HepG2 (cell line): ENCODE measurements at regions not wholly inside any gene's neighbourhood (a gene's known extent, or its start where the extent isn't known, plus 50 kb on each side); places are given as distances from the start of the nearest gene placed in this dataset.

Experiments
- ATAC-seq: fragments of 200-7000 bp; cut with Tn5 transposase; 3 replicates; pipeline ENCODE4 v1.9.1; 2020; ENCODE audit warnings: mild to moderate bottlenecking, moderate library complexity
- BruUV-seq: library from RNA; stranded (reverse); fragments of 400-500 nt; replicated peaks from 2 replicates; lab custom pipeline; 2021; lab: Mats Ljungman, UMichigan
- CTCF ChIA-PET: fragments of 300-600 bp; formaldehyde crosslinking; extraction: SDS; loops from one replicate; lab custom pipeline; 2021; ENCODE audit warnings: low total read pairs, inconsistent platforms, low intra/inter-chr PET ratio; lab: Yijun Ruan, JAX
- POLR2A ChIA-PET: fragments of 350-600 bp; sonication (Branson Sonifier 250); formaldehyde crosslinking; loops from one replicate; lab custom pipeline; 2020; ENCODE audit warnings: antibody characterized with exemption, inconsistent platforms; lab: Yijun Ruan, JAX
- DNase-seq: peaks from one replicate; pipeline ENCODE4 v3.0.0-alpha.2; 2015; ENCODE audit warnings: low spot score
- FAIRE-seq: peaks from 3 replicates; lab custom pipeline; 2011; peaks lifted over from hg19 to GRCh38; lab: Jason Lieb, UNC
- H2AFZ ChIP-seq: one replicate; pipeline ENCODE4 v1.6.1; 2011; ENCODE audit warnings: low read length, inconsistent platforms
- H3K27ac ChIP-seq: fragments of 300-600 bp; 3 replicates; pipeline ENCODE4 v1.8.0; 2011; ENCODE audit warnings: mixed run types, mild to moderate bottlenecking, mixed read lengths, low read length, inconsistent platforms; ENCODE audit not compliant: insufficient read depth; ENCODE audit errors: extremely low read length
- H3K27me3 ChIP-seq, 2 experiments: fragments of 200-600 bp in 1 of 2; 2 replicates in 1 of 2; 3 replicates in 1 of 2; pipeline versions ENCODE4 v1.6.0 to v1.8.0; 2011; ENCODE audit warnings: low read length in 2 of 2, mild to moderate bottlenecking in 2 of 2, moderate library complexity in 2 of 2, inconsistent platforms in 1 of 2; ENCODE audit not compliant: insufficient read depth in 2 of 2, control insufficient read depth in 1 of 2
- H3K36me3 ChIP-seq, 2 experiments: fragments of 200-600 bp in 1 of 2; replicated peaks in 1 of 2; 2 replicates in 1 of 2; 3 replicates in 1 of 2; pipeline versions ENCODE4 v1.5.1 to v1.8.0; 2011; ENCODE audit warnings: low read length in 2 of 2, inconsistent platforms in 1 of 2; ENCODE audit not compliant: insufficient read depth in 2 of 2, control insufficient read depth in 1 of 2
- H3K4me1 ChIP-seq: 2 replicates; pipeline ENCODE4 v1.5.1; 2012; ENCODE audit warnings: low read length, inconsistent platforms; ENCODE audit not compliant: insufficient read depth
- H3K4me2 ChIP-seq: 2 replicates; pipeline ENCODE4 v1.6.0; 2011; ENCODE audit warnings: low read depth, low read length, inconsistent platforms
- H3K4me3 ChIP-seq, 3 experiments: fragments of 200-600 bp in 1 of 3; sonication (generic), shearing (Covaris generic) in 1 of 3; replicated peaks in 1 of 3; 2 replicates each; pipeline ENCODE4 v1.5.1; 2011 to 2016; ENCODE audit warnings: low read length in 3 of 3, inconsistent platforms in 2 of 3, low read depth in 2 of 3, mild to moderate bottlenecking in 2 of 3, control low read depth in 1 of 3, mixed read lengths in 1 of 3; ENCODE audit not compliant: insufficient read depth in 1 of 3
- H3K79me2 ChIP-seq: one replicate; pipeline ENCODE4 v1.6.1; 2011; ENCODE audit warnings: low read length, inconsistent platforms; ENCODE audit not compliant: insufficient read depth
- H3K9ac ChIP-seq: 2 replicates; pipeline ENCODE4 v1.6.0; 2011; ENCODE audit warnings: mild to moderate bottlenecking, low read depth, low read length, inconsistent platforms; ENCODE audit not compliant: insufficient read depth
- H3K9me3 ChIP-seq: 2 replicates; pipeline ENCODE4 v1.5.1; 2012; ENCODE audit warnings: mild to moderate bottlenecking, low read length
- H4K20me1 ChIP-seq: 2 replicates; pipeline ENCODE4 v1.6.0; 2011; ENCODE audit warnings: inconsistent platforms, mild to moderate bottlenecking, low read length, moderate library complexity; ENCODE audit not compliant: insufficient read depth
- ATF6 ChIP-seq: sonication (generic); formaldehyde crosslinking; conservative IDR thresholded peaks from 2 replicates; pipeline ENCODE4 v1.4.0; 2020; ENCODE audit warnings: missing genetic modification reagents
- E2F2 ChIP-seq: sonication (generic); formaldehyde crosslinking; IDR thresholded peaks from 2 replicates; pipeline ENCODE4 v1.4.0; 2020; ENCODE audit warnings: missing genetic modification reagents, borderline replicate concordance
- EEA1 ChIP-seq: sonication (generic); formaldehyde crosslinking; IDR thresholded peaks from 2 replicates; pipeline ENCODE4 v1.5.1; 2020; ENCODE audit warnings: mild to moderate bottlenecking, missing genetic modification reagents, borderline replicate concordance
- IRX3 ChIP-seq: sonication (generic); formaldehyde crosslinking; IDR thresholded peaks from 2 replicates; pipeline ENCODE4 v1.8.1; 2023; ENCODE audit warnings: mild to moderate bottlenecking, low read depth, missing genetic modification reagents, borderline replicate concordance
- MEIS2 ChIP-seq: sonication (generic); formaldehyde crosslinking; IDR thresholded peaks from 2 replicates; pipeline ENCODE4 v1.9.0; 2021; ENCODE audit warnings: mild to moderate bottlenecking, missing genetic modification reagents
- NAIF1 ChIP-seq: sonication (generic); formaldehyde crosslinking; IDR thresholded peaks from 2 replicates; pipeline ENCODE4 v1.5.0; 2020; ENCODE audit warnings: mild to moderate bottlenecking, missing genetic modification reagents, borderline replicate concordance
- PHB2 ChIP-seq: fragments of 450-650 bp; IDR thresholded peaks from 2 replicates; pipeline ENCODE4 v1.6.1; 2018; ENCODE audit not compliant: partially characterized antibody
- TMF1 ChIP-seq: sonication (generic); formaldehyde crosslinking; IDR thresholded peaks from 2 replicates; pipeline ENCODE4 v1.8.1; 2022; ENCODE audit warnings: low read depth, missing genetic modification reagents
- ZBTB40 ChIP-seq, 2 experiments: fragments of 450-650 bp in 1 of 2; sonication (generic) in 1 of 2; formaldehyde crosslinking in 1 of 2; IDR thresholded peaks; 2 replicates each; pipeline versions ENCODE4 v1.6.1 to v1.8.0; 2016 to 2022; ENCODE audit warnings: antibody characterized with exemption in 1 of 2, mild to moderate bottlenecking in 1 of 2, missing genetic modification reagents in 1 of 2
- ZBTB8A ChIP-seq: sonication (generic); formaldehyde crosslinking; IDR thresholded peaks from 2 replicates; pipeline ENCODE4 v1.4.0; 2020; ENCODE audit warnings: mild to moderate bottlenecking, low read depth, missing genetic modification reagents, borderline replicate concordance
- ZFP82 ChIP-seq: sonication (generic); formaldehyde crosslinking; IDR thresholded peaks from 2 replicates; pipeline ENCODE4 v1.5.1; 2020; ENCODE audit warnings: mild to moderate bottlenecking, missing genetic modification reagents, borderline replicate concordance
- ZMYM2 ChIP-seq: sonication (generic); formaldehyde crosslinking; IDR thresholded peaks from 2 replicates; pipeline ENCODE4 v1.8.0; 2022; ENCODE audit warnings: mild to moderate bottlenecking, missing genetic modification reagents
- WGBS: methylation state at CpG from one replicate; pipeline ENCODE4 v1.1.6; 2017; ENCODE audit warnings: low lambda C conversion rate; 5-methylcytosine and 5-hydroxymethylcytosine counted together
- in situ Hi-C: cut with HindIII; loops from 2 replicates; pipeline ENCODE4 v1.10.0; 2017; ENCODE audit warnings: low pct_unique_long_range_greater_than_20kb; ENCODE audit not compliant: extremely low pct_ligation_motif_present
- intact Hi-C: fragments of 100-400 bp; cut with micrococcal nuclease; formaldehyde crosslinking; loops from one replicate; pipeline ENCODE4 v1.10.0; 2022; ENCODE audit not compliant: unreplicated experiment

- no peaks in the 10 kb centered on the region for H3K79me2 ChIP-seq
- intact Hi-C loops (no loop called here), in situ Hi-C loops (no loop called here)
- no peak for DNase-seq
- ATAC-seq, result no peak
- H3K9me3 ChIP-seq, result no peaks in the 10 kb centered on the region
- H4K20me1 ChIP-seq, result no peaks in the 10 kb centered on the region
- no peak overlapping the region for H3K9ac ChIP-seq
- no peak overlapping the region for H2AFZ ChIP-seq
- CTCF ChIA-PET, result no interaction called here
- BruUV-seq, result no TSS peak
- no peak overlapping the region for H3K4me2 ChIP-seq
- FAIRE-seq, result no peak
- H3K27ac ChIP-seq, result no peak overlapping the region
- H3K36me3 ChIP-seq, result no peaks in the 10 kb centered on the region
- POLR2A ChIA-PET, result no interaction called here
- H3K27me3 ChIP-seq, result peaks cover 11 to 37% of the 10 kb centered on the region in 2 experiments; a peak in 4 of 5 replicates
- H3K4me3 ChIP-seq, result no peak overlapping the region
- 8% methylated on average over 18 of the region's 30 CpGs for WGBS
- H3K4me1 ChIP-seq, result no peaks in the 10 kb centered on the region
- TF ChIP-seq ZFP82 (CRISPR knock-in tag), result no peak
- no peak for TF ChIP-seq ZMYM2 (CRISPR knock-in tag)
- no peak for TF ChIP-seq E2F2
- no peak for TF ChIP-seq MEIS2
- TF ChIP-seq NAIF1 (CRISPR knock-in tag), result no peak
- TF ChIP-seq EEA1 (CRISPR knock-in tag), result no peak
- TF ChIP-seq IRX3, result no peak
- TF ChIP-seq ATF6 (CRISPR knock-in tag), result no peak
- TF ChIP-seq ZBTB40 (IDR thresholded peaks at IDR 0.05), result no peak
- no peak for TF ChIP-seq ZBTB40 (CRISPR knock-in tag; IDR thresholded peaks at IDR 0.05)
- TF ChIP-seq PHB2, result no peak
- no peak for TF ChIP-seq ZBTB8A (CRISPR knock-in tag)
- no peak for TF ChIP-seq TMF1 (CRISPR knock-in tag)
Observed at GRCh38 chr14:104429291-104429861, 150.2 kb upstream of the C14orf180 start.
